ENCODE measurements at regions not wholly inside any gene's neighbourhood (a gene's known extent, or its start where the extent isn't known, plus 50 kb on each side); places are given as distances from the start of the nearest gene placed in this dataset.

- Histone ChIP-seq H3K4me1 (no peaks in the 10 kb centered on the region), H3K4me3 (no peak overlapping the region), H3K9me3 (no peaks in the 10 kb centered on the region), H3K27me3 (ENCODE audit: low read depth) (peaks cover 6% of the 10 kb centered on the region), H3K27ac (no peak overlapping the region), H3K36me3 (no peaks in the 10 kb centered on the region)
- intact Hi-C loops (cut with DNase I) = no loop called here
- DNase-seq (peak; percentile 1), ATAC-seq (no peak)
- no peak for TF ChIP-seq CTCF (IDR thresholded peaks at IDR 0.05)
These were observed 322.0 kb downstream of the CTTN start for GRCh38 chr11:70720281-70720680.

- intact Hi-C loops (cut with DNase I) = no loop called here
- Histone ChIP-seq H3K4me1 (no peaks in the 10 kb centered on the region), H3K27ac (no peak overlapping the region), H3K27me3 (ENCODE audit: low read depth) (peaks cover 6% of the 10 kb centered on the region), H3K9me3 (no peaks in the 10 kb centered on the region), H3K4me3 (no peak overlapping the region), H3K36me3 (no peaks in the 10 kb centered on the region)
- DNase-seq (peak; percentile 15), ATAC-seq (no peak)
- no peak for TF ChIP-seq CTCF (IDR thresholded peaks at IDR 0.05)
These were observed 322.7 kb downstream of the CTTN start for GRCh38 chr11:70721006-70721405.

GRCh38 chr11:70725278-70725677 is 326.9 kb downstream of the CTTN start:
- H3K4me1 ChIP-seq = no peaks in the 10 kb centered on the region
- no peak overlapping the region for H3K27ac ChIP-seq
- no peak for TF ChIP-seq CTCF (IDR thresholded peaks at IDR 0.05)
- ATAC-seq (no peak), DNase-seq (no peak)
- H3K4me3 ChIP-seq = no peak overlapping the region
- no peaks in the 10 kb centered on the region for H3K9me3 ChIP-seq
- intact Hi-C loops (cut with DNase I) = no loop called here
- H3K27me3 ChIP-seq (ENCODE audit: low read depth) = no peaks in the 10 kb centered on the region
- H3K36me3 ChIP-seq = no peaks in the 10 kb centered on the region

- Histone ChIP-seq H3K27ac (no peak overlapping the region), H3K4me3 (no peak overlapping the region), H3K27me3 (ENCODE audit: low read depth) (no peaks in the 10 kb centered on the region), H3K36me3 (no peaks in the 10 kb centered on the region), H3K4me1 (no peaks in the 10 kb centered on the region), H3K9me3 (no peaks in the 10 kb centered on the region)
- DNase-seq (no peak), ATAC-seq (no peak)
- intact Hi-C loops (cut with DNase I) = no loop called here
- TF ChIP-seq CTCF (IDR thresholded peaks at IDR 0.05) = no peak
These were observed 327.4 kb downstream of the CTTN start for GRCh38 chr11:70725739-70726138.

GRCh38 chr11:70727021-70727420 is 328.7 kb downstream of the CTTN start:
- no peak for TF ChIP-seq CTCF (IDR thresholded peaks at IDR 0.05)
- Histone ChIP-seq H3K36me3 (no peaks in the 10 kb centered on the region), H3K4me3 (no peak overlapping the region), H3K9me3 (no peaks in the 10 kb centered on the region), H3K27ac (no peak overlapping the region), H3K4me1 (no peaks in the 10 kb centered on the region), H3K27me3 (ENCODE audit: low read depth) (no peaks in the 10 kb centered on the region)
- DNase-seq (no peak), ATAC-seq (no peak)
- intact Hi-C loops (cut with DNase I) = no loop called here

Data from lower lobe of right lung (tissue), 2 donors.